Mammary epithelial cell (primary cell): ENCODE measurements at regions not wholly inside any gene's neighbourhood (a gene's known extent, or its start where the extent isn't known, plus 50 kb on each side); places are given as distances from the start of the nearest gene placed in this dataset.

Experiments
- EZH2 ChIP-seq: IDR thresholded peaks from 2 replicates; pipeline ENCODE4 v1.6.1; 2012; ENCODE audit warnings: low read length, inconsistent platforms, borderline replicate concordance
- TF ChIP-seq, protein P1 (sequence below), 2 donors: IDR thresholded peaks in 1 of 2; conservative IDR thresholded peaks in 1 of 2; 2 replicates each; pipeline ENCODE4 v1.5.1; 2011 to 2012; ENCODE audit warnings: inconsistent platforms in 2 of 2, low read length in 2 of 2, mild to moderate bottlenecking in 2 of 2, control low read depth in 1 of 2, low read depth in 1 of 2; ENCODE audit not compliant: insufficient read depth in 1 of 2; ENCODE audit errors: extremely low read depth in 1 of 2

DNA sequence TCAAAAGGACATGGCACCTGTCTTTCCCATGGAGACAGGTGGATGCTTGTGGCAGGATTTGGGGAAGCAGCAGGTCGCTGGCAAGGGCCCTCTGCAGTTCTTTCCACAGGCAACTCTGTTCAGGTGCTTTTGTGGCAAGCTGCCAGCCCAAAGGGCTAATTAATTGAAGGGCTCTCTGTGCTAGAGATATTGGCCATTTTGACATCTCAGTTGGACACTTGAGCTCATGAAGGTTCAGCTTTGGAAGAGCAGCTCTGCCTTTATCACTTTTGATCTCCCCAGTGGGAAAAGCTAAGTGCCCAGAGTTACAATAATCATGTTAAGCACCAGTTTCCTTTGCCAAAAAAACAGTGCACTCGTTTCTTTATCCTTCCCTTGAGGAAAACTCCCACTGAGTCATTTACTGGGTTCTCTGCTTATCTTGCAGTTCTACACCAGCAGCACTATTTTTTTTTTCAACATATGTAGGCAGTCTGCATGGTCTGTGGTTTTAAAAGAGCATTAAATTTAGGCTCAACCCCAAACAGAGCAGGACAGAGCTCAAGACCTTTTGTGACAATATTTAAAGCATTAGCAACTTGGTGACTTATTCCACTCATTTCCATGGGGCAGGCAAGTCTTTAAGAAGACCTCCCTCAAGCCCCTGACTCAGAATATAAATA lies 336.4 kb upstream of the RASGEF1B start:
- TF ChIP-seq EZH2 = no peak
- TF ChIP-seq, protein P1, sequence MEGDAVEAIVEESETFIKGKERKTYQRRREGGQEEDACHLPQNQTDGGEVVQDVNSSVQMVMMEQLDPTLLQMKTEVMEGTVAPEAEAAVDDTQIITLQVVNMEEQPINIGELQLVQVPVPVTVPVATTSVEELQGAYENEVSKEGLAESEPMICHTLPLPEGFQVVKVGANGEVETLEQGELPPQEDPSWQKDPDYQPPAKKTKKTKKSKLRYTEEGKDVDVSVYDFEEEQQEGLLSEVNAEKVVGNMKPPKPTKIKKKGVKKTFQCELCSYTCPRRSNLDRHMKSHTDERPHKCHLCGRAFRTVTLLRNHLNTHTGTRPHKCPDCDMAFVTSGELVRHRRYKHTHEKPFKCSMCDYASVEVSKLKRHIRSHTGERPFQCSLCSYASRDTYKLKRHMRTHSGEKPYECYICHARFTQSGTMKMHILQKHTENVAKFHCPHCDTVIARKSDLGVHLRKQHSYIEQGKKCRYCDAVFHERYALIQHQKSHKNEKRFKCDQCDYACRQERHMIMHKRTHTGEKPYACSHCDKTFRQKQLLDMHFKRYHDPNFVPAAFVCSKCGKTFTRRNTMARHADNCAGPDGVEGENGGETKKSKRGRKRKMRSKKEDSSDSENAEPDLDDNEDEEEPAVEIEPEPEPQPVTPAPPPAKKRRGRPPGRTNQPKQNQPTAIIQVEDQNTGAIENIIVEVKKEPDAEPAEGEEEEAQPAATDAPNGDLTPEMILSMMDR (conservative IDR thresholded peaks at IDR 0.05 in 1 of 2, IDR thresholded peaks at IDR 0.05 in 1 of 2; ENCODE audit: extremely low read depth in 1 of 2, insufficient read depth in 1 of 2, low read depth in 1 of 2, low read length in 2 of 2) = no peak
